Stomach (tissue), 8 donors: ENCODE measurements at regions not wholly inside any gene's neighbourhood (a gene's known extent, or its start where the extent isn't known, plus 50 kb on each side); places are given as distances from the start of the nearest gene placed in this dataset.

Experiments
- DNase-seq, 2 donors: peaks; one replicate each; pipeline versions ENCODE4 v3.0.0 to v3.0.0-alpha.2; 2013 to 2019
- H3K27ac ChIP-seq, 5 donors: fragments of 200-600 bp in 4 of 5; sonication (generic) in 4 of 5; one replicate each; pipeline ENCODE4 v1.5.1; 2013 to 2019; ENCODE audit warnings: mild to moderate bottlenecking in 1 of 5, moderate library complexity in 1 of 5
- H3K27me3 ChIP-seq, 3 donors: fragments of 200-600 bp; sonication (generic); one replicate each; pipeline ENCODE4 v1.5.1; 2017 to 2019; ENCODE audit warnings: mixed run types in 1 of 3
- H3K36me3 ChIP-seq, 4 donors: fragments of 200-600 bp; sonication (generic); 1 replicate in 3 of 4; 2 replicates in 1 of 4; pipeline ENCODE4 v1.5.1; 2016 to 2019
- H3K4me1 ChIP-seq, 4 donors: fragments of 200-600 bp; sonication (generic); one replicate each; pipeline ENCODE4 v1.5.1; 2016 to 2019
- H3K4me3 ChIP-seq, 4 donors: fragments of 200-600 bp; sonication (generic) in 3 of 4; one replicate each; pipeline ENCODE4 v1.5.1; 2016 to 2019; ENCODE audit warnings: mild to moderate bottlenecking in 1 of 4
- H3K9me3 ChIP-seq, 4 donors: fragments of 200-600 bp; sonication (generic); one replicate each; pipeline ENCODE4 v1.5.1; 2016 to 2019
- EP300 ChIP-seq: sonication (generic); formaldehyde crosslinking; IDR thresholded peaks from one replicate; pipeline ENCODE4 v1.6.1; 2017; ENCODE audit warnings: antibody characterized with exemption
- POLR2A ChIP-seq, 4 donors: fragments of 450-650 bp; IDR thresholded peaks; one replicate each; pipeline ENCODE4 v1.6.1; 2016; ENCODE audit warnings: antibody characterized with exemption in 4 of 4, control low read depth in 2 of 4, mild to moderate bottlenecking in 1 of 4, moderate library complexity in 1 of 4
- POLR2AphosphoS5 ChIP-seq, 3 donors: sonication (generic); formaldehyde crosslinking; IDR thresholded peaks; one replicate each; pipeline ENCODE4 v1.6.1; 2016; ENCODE audit warnings: antibody characterized with exemption in 3 of 3
- WGBS, 5 donors: extraction: QIAGEN DNeasy Blood & Tissue Kit in 3 of 5; methylation state at CpG; one replicate each; pipeline versions ENCODE4 v1.1.5 to v1.1.7; 2013 to 2018; 5-methylcytosine and 5-hydroxymethylcytosine counted together
- intact Hi-C: fragments of 100-400 bp; cut with DNase I; formaldehyde crosslinking; loops from one replicate; pipeline ENCODE4 v1.15.1; 2023; ENCODE audit warnings: low total_unique reads
- TF ChIP-seq, protein P1 (sequence below), 7 experiments: fragments of 450-650 bp in 4 of 7; fragments of 200-600 bp in 3 of 7; sonication (generic) in 3 of 7; IDR thresholded peaks; one replicate each; pipeline ENCODE4 v1.5.1; 2016 to 2019; ENCODE audit warnings: antibody characterized with exemption in 7 of 7, control low read depth in 2 of 7, mild to moderate bottlenecking in 1 of 7
- donor health status: healthy with polysubstance abuse.
- donor health status: Bipolar disorder and iron deficiency.
- donor health status: healthy.

DNA sequence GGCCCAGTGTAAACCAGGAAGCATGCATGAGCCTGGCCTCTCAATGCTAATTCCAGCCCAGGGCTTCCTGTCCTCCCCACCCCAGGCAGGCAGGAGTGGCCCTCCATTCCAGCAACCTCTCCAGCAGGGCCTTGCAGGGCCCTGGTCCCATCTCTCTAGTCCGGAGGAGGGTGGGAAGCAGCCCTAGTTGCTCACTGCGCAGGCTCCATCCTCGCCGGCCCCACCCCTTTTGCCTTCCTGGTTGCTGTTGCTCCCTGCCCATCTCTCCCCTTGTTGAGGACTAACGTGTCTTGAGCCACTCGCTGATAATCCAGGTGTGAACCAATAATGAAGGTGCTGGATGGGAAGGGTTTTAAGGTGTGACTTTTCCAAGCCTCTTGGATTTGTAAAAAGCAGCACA is 161.2 kb upstream of the BCOR start:
- 78 to 90% (median 84%) methylated on average over 6 of the region's 6 CpGs for WGBS, 5 donors
- intact Hi-C loops, result no loop called here
- TF ChIP-seq, protein P1, sequence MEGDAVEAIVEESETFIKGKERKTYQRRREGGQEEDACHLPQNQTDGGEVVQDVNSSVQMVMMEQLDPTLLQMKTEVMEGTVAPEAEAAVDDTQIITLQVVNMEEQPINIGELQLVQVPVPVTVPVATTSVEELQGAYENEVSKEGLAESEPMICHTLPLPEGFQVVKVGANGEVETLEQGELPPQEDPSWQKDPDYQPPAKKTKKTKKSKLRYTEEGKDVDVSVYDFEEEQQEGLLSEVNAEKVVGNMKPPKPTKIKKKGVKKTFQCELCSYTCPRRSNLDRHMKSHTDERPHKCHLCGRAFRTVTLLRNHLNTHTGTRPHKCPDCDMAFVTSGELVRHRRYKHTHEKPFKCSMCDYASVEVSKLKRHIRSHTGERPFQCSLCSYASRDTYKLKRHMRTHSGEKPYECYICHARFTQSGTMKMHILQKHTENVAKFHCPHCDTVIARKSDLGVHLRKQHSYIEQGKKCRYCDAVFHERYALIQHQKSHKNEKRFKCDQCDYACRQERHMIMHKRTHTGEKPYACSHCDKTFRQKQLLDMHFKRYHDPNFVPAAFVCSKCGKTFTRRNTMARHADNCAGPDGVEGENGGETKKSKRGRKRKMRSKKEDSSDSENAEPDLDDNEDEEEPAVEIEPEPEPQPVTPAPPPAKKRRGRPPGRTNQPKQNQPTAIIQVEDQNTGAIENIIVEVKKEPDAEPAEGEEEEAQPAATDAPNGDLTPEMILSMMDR (IDR thresholded peaks at IDR 0.05), result no peak
- Histone ChIP-seq H3K36me3 (no peaks in the 10 kb centered on the region), H3K27me3 (no peaks in the 10 kb centered on the region), H3K27ac (no peak overlapping the region), H3K9me3 (no peaks in the 10 kb centered on the region), H3K4me1 (peaks cover 4 to 14% (median 6%) of the 10 kb centered on the region in 4 donors), H3K4me3 (no peak overlapping the region)
- DNase-seq, result no peak

GRCh38 chrX:40253771-40254170 is 156.0 kb upstream of the BCOR start:
- TF ChIP-seq, protein P1 (IDR thresholded peaks at IDR 0.05), result no peak
- no peak for TF ChIP-seq POLR2A (IDR thresholded peaks at IDR 0.05)
- no peak for TF ChIP-seq EP300
- no peak for TF ChIP-seq POLR2AphosphoS5 (IDR thresholded peaks at IDR 0.05)
- no peaks in the 10 kb centered on the region for H3K36me3 ChIP-seq
- intact Hi-C loops, result no loop called here

GRCh38 chrX:40249582-40249981 is 151.8 kb upstream of the BCOR start:
- H3K36me3 ChIP-seq, result no peaks in the 10 kb centered on the region
- intact Hi-C loops, result no loop called here
- H3K4me1 ChIP-seq, result peaks cover 0 to 7% (median 4%) of the 10 kb centered on the region in 4 donors
- DNase-seq, result no peak
- H3K9me3 ChIP-seq, result no peaks in the 10 kb centered on the region
- H3K4me3 ChIP-seq, result no peak overlapping the region
- H3K27me3 ChIP-seq, result peaks cover 0 to 5% (median 0%) of the 10 kb centered on the region in 3 donors
- 74 to 93% (median 84%) methylated on average over 5 of the region's 5 CpGs for WGBS, 5 donors
- no peak for TF ChIP-seq POLR2A (IDR thresholded peaks at IDR 0.05)
- no peak for TF ChIP-seq POLR2AphosphoS5 (IDR thresholded peaks at IDR 0.05)
- TF ChIP-seq, protein P1 (IDR thresholded peaks at IDR 0.05), result no peak
- TF ChIP-seq EP300, result no peak
- H3K27ac ChIP-seq, result no peak overlapping the region

More at GRCh38 chrX:40253771-40254170, 156.0 kb upstream of the BCOR start:
- no peaks in the 10 kb centered on the region for H3K9me3 ChIP-seq
- 84 to 94% (median 90%) methylated on average over 5 of the region's 5 CpGs for WGBS, 5 donors
- no peak overlapping the region for H3K4me3 ChIP-seq
- DNase-seq, result no peak
- peaks cover 0 to 3% (median 0%) of the 10 kb centered on the region in 3 donors for H3K27me3 ChIP-seq
- no peak overlapping the region for H3K27ac ChIP-seq
- no peaks in the 10 kb centered on the region for H3K4me1 ChIP-seq

DNA sequence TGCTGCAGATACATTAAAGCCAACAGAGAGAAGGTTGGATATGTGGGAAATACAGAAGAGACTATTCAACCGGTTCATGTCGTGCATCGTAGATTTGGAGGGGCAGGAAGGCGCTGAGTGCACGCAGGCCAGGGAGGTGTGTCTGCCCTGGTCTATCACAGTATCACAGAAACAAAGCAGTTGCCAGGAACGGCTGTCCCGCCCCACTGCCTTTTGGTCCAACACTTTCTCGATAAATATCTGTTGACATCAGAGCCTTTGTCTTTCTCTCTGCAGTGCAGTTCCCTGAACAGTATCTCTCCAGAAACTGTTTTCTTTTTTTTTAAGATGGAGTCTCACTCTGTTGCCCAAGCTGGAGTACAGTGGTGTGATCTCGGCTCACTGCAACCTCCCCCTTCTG is 151.1 kb upstream of the BCOR start:
- TF ChIP-seq POLR2AphosphoS5 (IDR thresholded peaks at IDR 0.05) (no peak), EP300 (no peak), POLR2A (IDR thresholded peaks at IDR 0.05) (no peak)
- TF ChIP-seq, protein P1 (IDR thresholded peaks at IDR 0.05), result no peak
- peak in 1 of 2 donors; percentile 25 for DNase-seq
- no peaks in the 10 kb centered on the region for H3K9me3 ChIP-seq
- H3K36me3 ChIP-seq, result no peaks in the 10 kb centered on the region
- no peak overlapping the region for H3K27ac ChIP-seq
- H3K4me3 ChIP-seq, result no peak overlapping the region
- 27 to 73% (median 57%) methylated on average over 7 to 9 of the region's 9 CpGs for WGBS, 5 donors
- H3K4me1 ChIP-seq, result peaks cover 0 to 7% (median 4%) of the 10 kb centered on the region in 4 donors
- peaks cover 0 to 5% (median 0%) of the 10 kb centered on the region in 3 donors for H3K27me3 ChIP-seq
- intact Hi-C loops, result no loop called here
